PC-9 (cell line): ENCODE measurements at regions not wholly inside any gene's neighbourhood (a gene's known extent, or its start where the extent isn't known, plus 50 kb on each side); places are given as distances from the start of the nearest gene placed in this dataset.

ENCODE experiments used
- BruUV-seq: library from RNA; stranded (reverse); fragments of 400-500 nt; replicated peaks from 2 replicates; lab custom pipeline; 2021; lab: Mats Ljungman, UMichigan
- CTCF ChIA-PET: fragments of 300-600 bp; sonication (Branson Sonifier 250); formaldehyde crosslinking; loops from one replicate; lab custom pipeline; 2022; ENCODE audit warnings: antibody characterized with exemption; lab: Charles Lee
- POLR2A ChIA-PET: fragments of 300-600 bp; sonication (Branson Sonifier 250); formaldehyde crosslinking; loops from one replicate; lab custom pipeline; 2022; ENCODE audit warnings: antibody characterized with exemption; ENCODE audit not compliant: unreplicated experiment; lab: Charles Lee
- DNase-seq, 2 experiments: peaks; one replicate each; pipeline versions ENCODE4 v3.0.0 to v3.0.0-alpha.2; 2015 to 2022; ENCODE audit warnings: mixed read lengths in 1 of 2
- H2AFZ ChIP-seq: fragments of 200-600 bp; sonication (generic); 2 replicates; pipeline ENCODE4 v1.8.1; 2017; ENCODE audit warnings: antibody characterized with exemption
- H3F3A ChIP-seq: fragments of 200-600 bp; sonication (generic); 2 replicates; pipeline ENCODE4 v1.8.1; 2017; ENCODE audit warnings: antibody characterized with exemption, mild to moderate bottlenecking, low read depth; ENCODE audit not compliant: insufficient read depth
- H3K27ac ChIP-seq: fragments of 200-600 bp; sonication (generic); 2 replicates; pipeline ENCODE4 v1.6.1; 2016; ENCODE audit warnings: mixed run types
- H3K27me3 ChIP-seq: fragments of 200-600 bp; sonication (generic); 2 replicates; pipeline ENCODE4 v1.6.1; 2016; ENCODE audit warnings: low read depth, mixed run types; ENCODE audit not compliant: insufficient read depth
- H3K36me3 ChIP-seq: fragments of 200-600 bp; sonication (generic); 2 replicates; pipeline ENCODE4 v1.6.1; 2016; ENCODE audit warnings: low read depth, mixed run types
- H3K4me1 ChIP-seq: fragments of 200-600 bp; sonication (generic); replicated peaks from 2 replicates; pipeline ENCODE4 v1.6.1; 2016; ENCODE audit warnings: mixed run types; ENCODE audit not compliant: insufficient read depth
- H3K4me2 ChIP-seq: fragments of 200-600 bp; sonication (generic); 2 replicates; pipeline ENCODE4 v1.6.1; 2017; ENCODE audit warnings: mixed run types
- H3K4me3 ChIP-seq: fragments of 200-600 bp; sonication (generic); 2 replicates; pipeline ENCODE4 v1.6.1; 2016; ENCODE audit warnings: mixed run types
- H3K79me2 ChIP-seq: fragments of 200-600 bp; sonication (generic); 2 replicates; pipeline ENCODE4 v1.6.1; 2017; ENCODE audit warnings: low read depth, mixed run types
- H3K9me2 ChIP-seq: fragments of 200-600 bp; sonication (generic); 2 replicates; pipeline ENCODE4 v1.8.1; 2017; ENCODE audit warnings: mild to moderate bottlenecking; ENCODE audit not compliant: insufficient read depth
- H3K9me3 ChIP-seq: fragments of 200-600 bp; sonication (generic); 2 replicates; pipeline ENCODE4 v1.8.1; 2016; ENCODE audit warnings: low read depth; ENCODE audit not compliant: insufficient read depth
- H4K20me1 ChIP-seq: fragments of 200-600 bp; sonication (generic); 2 replicates; pipeline ENCODE4 v1.8.1; 2017; ENCODE audit not compliant: insufficient read depth
- EZH2 ChIP-seq: fragments of 200-600 bp; sonication (generic); IDR thresholded peaks from 2 replicates; pipeline ENCODE4 v1.8.0; 2017; ENCODE audit warnings: antibody characterized with exemption, low read depth
- intact Hi-C: fragments of 100-400 bp; cut with micrococcal nuclease; formaldehyde crosslinking; loops from one replicate; pipeline ENCODE4 v1.10.0; 2022; ENCODE audit not compliant: unreplicated experiment
- TF ChIP-seq, protein P1 (sequence below): fragments of 200-600 bp; sonication (generic); conservative IDR thresholded peaks from 2 replicates; pipeline ENCODE4 v1.6.1; 2017; ENCODE audit warnings: mixed run types, antibody characterized with exemption, mild to moderate bottlenecking, moderate library complexity

DNA sequence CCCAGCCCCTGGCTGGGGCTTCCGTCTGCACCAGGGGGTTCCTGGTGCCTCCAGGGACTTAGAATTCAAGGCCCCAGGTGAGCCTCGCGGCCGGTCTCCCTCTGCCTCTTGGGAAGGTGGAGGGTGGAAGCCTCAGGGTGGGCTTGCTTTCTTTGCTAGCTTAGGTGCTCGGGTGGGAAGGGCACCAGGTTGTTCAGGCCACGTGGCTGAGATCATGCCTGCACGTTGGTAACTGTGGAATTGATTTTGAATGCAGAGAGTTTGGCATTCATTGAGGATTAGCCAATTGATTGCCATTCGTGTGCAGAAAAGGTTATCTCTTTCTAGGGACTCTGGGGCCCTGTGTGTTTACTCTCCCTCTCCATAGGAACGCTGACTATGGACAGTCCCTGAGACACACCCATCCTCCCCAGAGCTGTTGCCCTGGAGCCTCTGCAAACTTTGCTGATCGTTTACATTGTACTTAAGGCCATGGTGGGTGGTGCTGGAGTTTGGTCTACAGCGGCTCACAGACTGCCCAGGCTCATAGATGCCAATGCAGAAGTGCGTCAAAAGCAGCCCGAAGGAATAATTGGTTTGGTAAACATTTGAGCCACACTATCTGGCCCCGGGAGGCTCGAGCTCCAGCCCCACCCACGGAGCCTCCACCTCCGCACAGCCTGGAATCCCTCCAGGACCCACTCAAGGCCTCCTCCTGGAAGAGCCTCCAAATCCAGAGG lies 1457.7 kb downstream of the BRD1 start:
- Histone ChIP-seq H2AFZ (no peak overlapping the region), H3K36me3 (no peaks in the 10 kb centered on the region), H3K9me2 (no peaks in the 10 kb centered on the region), H3K27ac (no peak overlapping the region), H3K27me3 (peaks cover 97% of the 10 kb centered on the region), H3F3A (no peaks in the 10 kb centered on the region), H3K79me2 (no peaks in the 10 kb centered on the region), H3K4me3 (no peak overlapping the region), H4K20me1 (0 out of 2 replicates have a peak, but pooled peaks cover 4% of the 10 kb centered on the region), H3K4me2 (no peak overlapping the region), H3K4me1 (no peaks in the 10 kb centered on the region), H3K9me3 (no peaks in the 10 kb centered on the region)
- intact Hi-C loops: no loop called here
- BruUV-seq: no TSS peak
- ChIA-PET POLR2A (no interaction called here), CTCF (no interaction called here)
- TF ChIP-seq, protein P1, sequence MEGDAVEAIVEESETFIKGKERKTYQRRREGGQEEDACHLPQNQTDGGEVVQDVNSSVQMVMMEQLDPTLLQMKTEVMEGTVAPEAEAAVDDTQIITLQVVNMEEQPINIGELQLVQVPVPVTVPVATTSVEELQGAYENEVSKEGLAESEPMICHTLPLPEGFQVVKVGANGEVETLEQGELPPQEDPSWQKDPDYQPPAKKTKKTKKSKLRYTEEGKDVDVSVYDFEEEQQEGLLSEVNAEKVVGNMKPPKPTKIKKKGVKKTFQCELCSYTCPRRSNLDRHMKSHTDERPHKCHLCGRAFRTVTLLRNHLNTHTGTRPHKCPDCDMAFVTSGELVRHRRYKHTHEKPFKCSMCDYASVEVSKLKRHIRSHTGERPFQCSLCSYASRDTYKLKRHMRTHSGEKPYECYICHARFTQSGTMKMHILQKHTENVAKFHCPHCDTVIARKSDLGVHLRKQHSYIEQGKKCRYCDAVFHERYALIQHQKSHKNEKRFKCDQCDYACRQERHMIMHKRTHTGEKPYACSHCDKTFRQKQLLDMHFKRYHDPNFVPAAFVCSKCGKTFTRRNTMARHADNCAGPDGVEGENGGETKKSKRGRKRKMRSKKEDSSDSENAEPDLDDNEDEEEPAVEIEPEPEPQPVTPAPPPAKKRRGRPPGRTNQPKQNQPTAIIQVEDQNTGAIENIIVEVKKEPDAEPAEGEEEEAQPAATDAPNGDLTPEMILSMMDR: no peak
- TF ChIP-seq EZH2: no peak
- DNase-seq: no peak

DNA sequence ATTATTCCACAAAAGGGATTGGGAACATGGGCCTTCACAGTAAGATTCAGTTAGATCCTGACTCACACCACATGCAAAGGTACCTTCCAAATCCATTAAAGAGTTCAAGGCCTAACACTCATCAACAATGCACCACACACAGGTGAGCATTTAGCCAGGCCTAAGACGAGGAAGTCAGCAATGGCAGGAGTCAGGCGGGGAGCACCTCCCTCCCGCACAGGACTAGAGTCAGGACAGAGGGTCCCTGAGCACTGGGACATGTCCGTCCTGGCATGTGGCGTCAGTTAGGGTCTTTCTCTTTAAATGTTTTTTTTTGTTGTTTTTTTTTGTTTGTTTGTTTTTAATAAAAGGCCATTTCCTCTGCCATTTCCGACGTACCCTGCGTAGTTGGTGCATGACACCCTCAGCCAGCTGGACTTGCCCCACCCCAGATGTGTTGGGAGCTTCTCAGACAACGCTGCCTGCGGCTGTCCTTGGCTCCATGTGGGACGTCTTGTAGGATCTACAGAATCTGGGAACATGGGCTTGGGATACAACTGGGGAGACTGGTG lies 1458.6 kb downstream of the BRD1 start:
- CTCF ChIA-PET: interaction anchor here (0.5 kb wide), 1 partner anchor 737 kb away, joined by 7 read pairs; no protein-coding TSS in a partner anchor
- POLR2A ChIA-PET: no interaction called here

DNA sequence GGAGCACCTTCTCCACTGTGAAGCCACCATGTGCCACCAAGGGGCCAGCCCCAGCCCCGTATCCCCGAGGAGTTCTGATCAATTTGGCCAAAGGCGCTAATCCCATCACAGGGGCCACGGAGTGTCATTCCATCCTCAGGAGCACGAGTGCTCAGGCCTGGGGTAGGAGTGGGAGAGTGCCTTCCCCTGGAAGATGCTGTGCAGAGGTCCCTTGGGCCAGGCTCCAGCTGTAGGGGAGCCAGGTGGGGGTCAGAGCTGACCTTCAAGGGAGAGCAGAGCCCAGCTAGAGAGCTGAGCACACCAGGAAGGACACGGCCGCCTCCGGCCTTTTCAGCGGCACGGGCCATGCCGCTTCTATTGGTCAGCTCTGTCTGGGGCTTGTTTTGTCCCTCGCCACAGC lies 1459.9 kb downstream of the BRD1 start:
- Histone ChIP-seq H3K4me1 (no peaks in the 10 kb centered on the region), H4K20me1 (0 out of 2 replicates have a peak, but pooled peaks cover 4% of the 10 kb centered on the region), H3K36me3 (no peaks in the 10 kb centered on the region), H3K79me2 (no peaks in the 10 kb centered on the region), H3K27ac (no peak overlapping the region), H3K4me3 (no peak overlapping the region), H3K9me2 (no peaks in the 10 kb centered on the region), H3K9me3 (no peaks in the 10 kb centered on the region), H2AFZ (no peak overlapping the region), H3K4me2 (no peak overlapping the region), H3K27me3 (peaks cover 96% of the 10 kb centered on the region), H3F3A (no peaks in the 10 kb centered on the region)
- POLR2A ChIA-PET: no interaction called here
- DNase-seq: no peak
- CTCF ChIA-PET: no interaction called here
- TF ChIP-seq EZH2: no peak
- TF ChIP-seq, protein P1: no peak
- no TSS peak for BruUV-seq
- intact Hi-C loops: no loop called here

More for the DNA sequence above, 1458.6 kb downstream of the BRD1 start:
- no peak for DNase-seq
- Histone ChIP-seq H3K36me3 (no peaks in the 10 kb centered on the region), H3K4me3 (no peak overlapping the region), H3K79me2 (no peaks in the 10 kb centered on the region), H3K27me3 (peaks cover 97% of the 10 kb centered on the region), H4K20me1 (0 out of 2 replicates have a peak, but pooled peaks cover 4% of the 10 kb centered on the region), H3K27ac (no peak overlapping the region), H3K9me2 (no peaks in the 10 kb centered on the region), H3K9me3 (no peaks in the 10 kb centered on the region), H3K4me1 (no peaks in the 10 kb centered on the region), H3K4me2 (no peak overlapping the region), H2AFZ (no peak overlapping the region), H3F3A (no peaks in the 10 kb centered on the region)
- intact Hi-C loops: no loop called here
- no TSS peak for BruUV-seq
- TF ChIP-seq, protein P1: no peak
- no peak for TF ChIP-seq EZH2
